Fibroblast of upper back skin (primary cell): ENCODE measurements at regions not wholly inside any gene's neighbourhood (a gene's known extent, or its start where the extent isn't known, plus 50 kb on each side); places are given as distances from the start of the nearest gene placed in this dataset.

ENCODE experiments used
- DNase-seq: peaks from one replicate; pipeline ENCODE4 v3.0.0-alpha.2; 2013

DNA sequence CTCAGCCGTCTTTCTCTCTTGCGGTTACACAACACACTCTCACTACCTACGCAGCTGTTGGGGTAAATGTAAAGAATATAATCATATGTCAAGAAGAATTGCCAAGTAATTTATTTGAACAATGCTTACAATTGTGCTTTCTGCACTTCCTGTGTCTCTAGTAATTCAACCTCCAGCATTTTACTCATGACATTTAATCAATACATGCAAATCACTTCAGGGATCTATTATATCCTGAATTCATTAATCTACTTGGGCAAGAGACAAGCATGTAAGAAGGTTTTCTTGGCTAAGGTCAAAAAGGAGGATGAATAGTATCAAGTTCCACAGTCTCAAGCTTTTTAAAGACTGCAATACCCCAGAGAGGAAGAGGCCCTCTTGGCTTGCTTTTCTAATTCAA is 562.9 kb upstream of the ADARB2 start:
- DNase-seq = no peak

DNA sequence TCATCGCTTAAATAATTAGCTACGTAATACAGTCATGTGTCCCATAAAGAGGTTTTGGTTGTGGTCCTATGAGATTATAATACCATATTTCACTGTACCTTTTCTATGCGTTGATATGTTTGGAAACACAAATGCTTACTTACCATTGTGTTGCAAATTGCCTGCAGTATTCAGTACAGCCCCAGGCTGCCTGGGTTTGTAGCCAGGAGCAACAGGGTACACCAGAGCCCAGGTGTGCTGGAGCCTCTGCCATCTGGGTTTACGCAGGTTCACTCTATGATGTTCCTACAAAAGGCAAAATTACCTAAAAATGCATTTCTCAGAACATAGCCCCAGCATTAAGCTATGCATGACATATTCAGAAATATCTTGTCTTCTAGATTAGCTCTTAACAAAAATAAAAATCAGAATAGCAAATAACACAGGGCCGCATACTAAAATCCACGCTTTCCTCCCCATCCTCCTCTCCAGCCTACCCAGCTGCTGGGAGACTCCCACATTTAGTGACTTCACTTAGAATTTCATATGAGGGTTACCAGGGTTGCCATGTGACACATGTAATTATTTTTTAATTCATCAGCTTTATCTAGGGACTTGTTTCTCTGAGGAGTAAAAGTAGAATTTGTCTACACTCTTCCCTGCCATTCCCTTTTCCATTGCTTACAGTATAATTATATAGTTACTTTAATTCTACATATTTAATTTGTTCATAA is 559.0 kb upstream of the ADARB2 start:
- DNase-seq = no peak

DNA sequence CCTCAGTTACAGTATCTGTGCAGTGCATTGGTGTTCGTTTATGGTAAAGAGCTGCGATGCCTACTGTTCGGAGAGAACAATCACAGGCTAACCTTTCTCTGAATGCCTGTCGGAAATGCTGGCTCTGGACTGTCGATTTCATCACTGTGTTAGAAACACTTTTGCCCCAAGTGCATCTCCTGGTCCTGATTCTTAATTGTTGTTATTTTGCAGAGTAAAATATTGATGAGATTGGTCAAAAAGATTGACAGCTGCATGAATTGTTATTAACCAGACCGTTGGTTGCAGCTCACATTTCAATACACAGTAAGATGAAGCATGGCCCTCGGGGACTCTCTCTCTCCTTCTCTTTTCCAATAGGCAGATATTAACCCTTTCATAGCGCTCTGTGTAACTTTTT is 557.4 kb upstream of the ADARB2 start:
- no peak for DNase-seq

DNA sequence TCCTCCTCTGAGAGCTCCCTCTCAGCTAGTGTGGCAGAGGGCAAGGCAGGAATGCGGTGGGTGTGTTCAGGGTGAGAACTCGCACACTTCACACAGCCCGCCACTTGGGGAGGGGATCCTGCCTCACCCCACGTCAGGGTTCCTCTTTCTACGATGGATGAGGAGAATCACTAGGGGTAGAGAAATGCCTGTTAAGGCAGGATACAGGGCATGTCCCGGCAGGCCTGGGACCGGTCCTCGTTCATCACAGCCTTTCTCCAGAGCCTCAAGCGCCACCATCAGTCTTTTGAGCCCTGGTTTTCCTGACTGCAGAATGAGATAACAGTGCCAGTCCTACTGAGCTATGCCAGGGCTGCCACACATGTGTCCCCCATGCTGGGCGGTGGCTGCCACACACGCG is 546.7 kb upstream of the ADARB2 start:
- DNase-seq = no peak

DNA sequence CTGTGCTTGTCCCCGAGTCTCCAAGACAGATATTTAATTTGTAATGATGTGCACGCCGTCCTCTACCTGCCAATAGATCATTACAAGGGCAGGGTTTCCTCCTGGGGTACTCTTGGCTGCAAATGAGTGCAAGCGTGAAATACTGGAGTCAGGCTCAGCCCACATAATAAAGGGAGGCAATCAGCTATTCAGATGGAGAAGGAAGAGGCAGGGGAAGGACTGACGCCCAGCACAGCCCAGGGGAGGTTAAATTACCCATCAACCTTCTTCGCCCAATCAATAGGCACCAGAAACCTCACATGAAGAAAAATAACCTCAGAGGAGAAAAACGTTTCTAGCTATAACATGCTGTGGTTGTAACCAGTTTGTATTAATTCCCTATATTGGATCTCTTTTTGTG is 544.9 kb upstream of the ADARB2 start:
- no peak for DNase-seq

DNA sequence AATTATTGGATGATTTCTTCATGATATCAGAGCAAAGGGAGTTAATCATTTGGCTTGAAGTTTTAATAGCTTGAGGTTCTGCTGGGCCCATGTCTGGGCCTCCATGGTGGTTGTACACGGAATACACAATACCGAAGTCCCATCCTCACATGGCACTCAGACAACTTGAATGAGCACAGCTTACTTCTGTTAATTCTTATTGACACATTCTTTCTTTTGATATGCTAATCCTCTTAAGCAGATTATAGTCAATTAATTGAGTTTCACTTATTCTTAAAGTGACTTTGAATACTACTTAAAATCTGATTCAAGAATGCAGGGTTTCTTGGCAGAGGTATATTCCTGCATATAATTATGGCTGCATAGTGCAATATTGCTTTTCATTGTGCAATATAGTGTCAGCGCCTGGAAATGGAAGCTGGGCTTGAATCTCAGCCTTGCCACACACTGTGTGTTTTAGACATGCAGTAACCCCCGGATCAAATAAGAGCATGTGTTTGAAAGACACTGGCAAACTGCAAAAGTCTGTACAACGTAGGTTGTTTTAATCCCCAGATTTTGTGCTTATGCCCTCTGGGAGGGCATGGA is 543.5 kb upstream of the ADARB2 start:
- DNase-seq = no peak

DNA sequence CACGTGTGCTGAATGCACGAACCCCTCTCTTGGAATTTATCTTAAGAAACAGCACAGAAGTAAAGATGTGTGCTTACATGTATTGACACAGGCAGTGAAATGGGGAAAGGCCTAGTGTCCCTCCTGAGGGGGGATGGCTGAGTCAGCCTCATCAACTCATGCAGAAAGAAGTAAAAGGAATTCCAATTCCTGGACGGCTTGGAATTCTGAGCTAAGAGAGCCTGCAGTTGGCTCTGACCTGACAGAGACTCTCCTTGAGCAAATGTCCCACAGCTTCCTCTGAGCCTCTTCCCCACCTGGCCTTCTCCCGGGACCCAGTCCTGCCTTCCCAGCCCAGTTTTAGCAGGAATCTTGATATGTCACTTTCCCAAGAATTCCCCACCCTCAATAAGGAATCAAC is 542.4 kb upstream of the ADARB2 start:
- no peak for DNase-seq

DNA sequence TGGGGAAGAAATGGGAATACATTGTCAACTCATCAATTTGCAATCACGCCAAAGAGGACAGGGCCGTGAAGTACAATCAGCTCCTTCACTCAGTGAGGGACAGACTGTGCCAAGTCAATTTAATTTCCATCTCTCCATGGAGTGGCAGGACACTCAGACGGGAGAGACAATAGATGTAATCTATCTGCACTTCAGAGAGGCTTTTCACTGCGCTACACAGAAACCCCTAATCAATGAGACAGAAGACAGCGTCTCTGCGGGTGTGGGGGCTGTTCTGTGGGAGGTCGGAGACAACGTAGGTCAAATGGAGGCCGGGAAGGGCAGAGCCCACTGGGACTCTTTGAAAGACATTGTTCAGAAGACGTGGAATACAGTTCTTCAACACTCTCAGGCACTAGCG is 541.0 kb upstream of the ADARB2 start:
- DNase-seq = no peak

DNA sequence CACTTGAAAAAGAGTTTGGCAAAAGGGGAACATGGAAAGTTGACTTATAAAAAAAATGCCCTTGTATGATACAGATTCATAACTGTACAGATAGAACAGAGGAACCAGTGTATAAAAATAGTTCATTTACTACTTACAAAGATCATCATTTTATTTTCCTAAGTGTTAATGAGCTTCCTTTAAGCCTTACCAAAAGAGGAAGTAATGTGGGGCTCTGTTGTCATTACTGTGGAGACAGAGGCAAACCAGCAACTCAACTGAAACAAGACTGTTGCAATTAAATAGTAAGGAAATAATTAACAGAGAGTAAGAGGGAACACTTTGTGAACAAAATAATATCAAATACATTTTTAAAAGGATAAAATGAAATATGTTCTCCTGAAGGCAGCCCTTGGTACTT is 526.2 kb upstream of the ADARB2 start:
- no peak for DNase-seq

DNA sequence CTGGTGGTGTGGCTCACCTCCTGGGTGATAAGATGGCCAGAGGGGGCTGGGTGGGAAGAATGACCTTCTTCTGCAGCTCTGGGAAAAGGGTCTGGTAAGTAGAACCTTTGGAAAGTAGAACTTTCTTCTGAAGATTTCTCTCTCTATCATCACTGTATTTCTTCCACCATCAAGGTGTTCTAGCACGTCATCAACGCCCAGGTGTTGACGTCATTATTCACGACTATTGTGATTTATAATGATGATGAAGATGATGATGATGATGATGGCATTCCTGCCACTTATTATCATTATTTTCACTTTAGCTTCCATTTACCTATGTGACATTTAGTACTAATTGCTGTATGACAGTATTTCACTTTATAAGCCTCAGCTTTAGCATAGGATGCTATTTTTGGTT is 525.6 kb upstream of the ADARB2 start:
- DNase-seq = no peak

DNA sequence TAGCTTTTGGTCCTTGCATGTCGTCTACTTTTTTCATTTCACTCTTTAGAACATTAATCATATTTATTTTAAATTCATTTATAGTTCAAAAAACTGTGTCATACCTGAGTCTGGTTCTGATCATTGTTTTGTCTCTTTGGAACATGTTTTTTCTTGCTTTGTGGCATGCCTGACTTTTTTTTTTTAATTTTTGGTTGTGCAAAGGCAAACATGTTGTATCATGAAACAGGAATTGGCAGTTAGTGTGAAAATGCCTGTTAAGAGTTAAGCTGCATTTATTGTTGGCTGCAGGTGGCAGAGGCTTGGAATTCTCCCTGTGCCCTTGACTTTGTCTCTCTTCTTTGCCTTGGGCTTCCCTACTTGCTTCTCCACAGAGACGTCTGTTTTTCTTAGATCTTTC is 525.0 kb upstream of the ADARB2 start:
- DNase-seq = no peak

DNA sequence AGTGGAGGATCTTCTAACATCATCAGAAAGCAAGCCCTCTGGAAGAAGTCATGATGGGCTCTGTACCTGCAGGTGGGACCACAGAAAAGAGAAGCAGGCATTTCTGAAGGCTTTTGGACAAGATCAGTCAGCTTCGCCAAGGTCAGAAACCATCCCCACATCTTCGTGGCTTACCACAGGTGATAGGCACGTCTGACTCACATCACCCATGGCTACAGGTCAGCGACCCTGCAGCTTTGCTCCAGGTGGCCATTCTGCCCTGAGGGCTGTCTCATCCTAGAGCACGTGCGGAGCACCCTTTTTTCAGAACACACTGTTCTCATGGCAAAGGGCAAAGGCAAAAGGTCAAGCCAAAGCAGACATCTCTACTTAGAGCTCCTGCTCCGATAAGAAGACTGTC is 518.9 kb upstream of the ADARB2 start:
- DNase-seq = no peak

DNA sequence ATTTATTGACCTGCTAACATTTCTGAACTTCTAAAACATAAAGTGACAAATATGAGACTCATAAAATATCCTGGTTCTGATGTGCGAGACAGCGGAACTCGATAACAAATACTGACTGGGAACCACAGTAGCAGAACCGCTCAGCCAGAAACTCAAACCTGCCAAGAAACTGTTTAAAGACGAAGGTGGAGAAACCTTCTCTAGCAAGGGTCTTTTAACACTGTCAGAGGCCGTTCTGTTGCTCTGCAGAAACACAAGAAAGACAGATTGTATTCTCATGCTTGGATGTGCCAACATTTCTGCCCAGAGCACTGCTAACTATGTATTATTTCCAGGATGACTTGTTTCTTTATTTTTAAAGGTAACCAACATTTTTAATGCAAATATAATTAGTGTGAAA is 514.8 kb upstream of the ADARB2 start:
- DNase-seq = no peak

DNA sequence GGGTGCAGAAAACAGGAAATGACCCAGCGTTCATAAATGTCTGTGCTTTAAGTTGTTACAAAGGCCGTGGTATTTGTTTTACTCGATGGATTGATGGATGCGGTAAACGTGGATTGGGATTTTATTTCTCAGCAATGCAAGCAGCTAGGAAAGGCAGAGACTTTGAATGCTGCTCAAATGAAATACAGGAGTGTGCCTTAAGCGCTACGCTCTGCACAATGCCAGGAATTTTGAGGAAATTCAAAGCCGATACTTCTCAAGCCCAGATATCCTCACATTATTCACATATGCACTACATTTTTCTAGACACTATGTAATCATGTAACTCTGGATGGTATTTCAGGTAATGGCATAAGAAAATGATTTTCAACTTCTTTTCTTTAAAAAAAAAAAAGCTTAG is 514.3 kb upstream of the ADARB2 start:
- DNase-seq = no peak

DNA sequence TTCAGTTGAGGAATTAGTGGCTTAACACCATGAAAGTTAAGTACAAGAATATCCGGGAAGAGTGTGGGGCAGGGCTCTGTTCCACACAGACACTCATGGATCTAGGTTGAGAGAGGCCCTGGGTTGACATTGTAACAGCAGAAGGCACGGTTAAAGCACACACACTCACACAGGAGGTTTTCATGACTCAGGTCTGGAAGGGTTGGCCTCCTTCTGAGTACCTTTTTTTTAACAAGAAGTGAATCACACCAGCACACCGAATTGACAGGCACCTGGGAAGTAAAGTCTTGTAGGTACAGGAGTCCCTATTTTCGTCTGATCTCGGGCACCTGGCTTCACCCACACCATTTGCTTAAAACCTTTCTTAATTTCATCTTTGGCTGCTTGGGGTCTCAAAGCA is 509.4 kb upstream of the ADARB2 start:
- no peak for DNase-seq

DNA sequence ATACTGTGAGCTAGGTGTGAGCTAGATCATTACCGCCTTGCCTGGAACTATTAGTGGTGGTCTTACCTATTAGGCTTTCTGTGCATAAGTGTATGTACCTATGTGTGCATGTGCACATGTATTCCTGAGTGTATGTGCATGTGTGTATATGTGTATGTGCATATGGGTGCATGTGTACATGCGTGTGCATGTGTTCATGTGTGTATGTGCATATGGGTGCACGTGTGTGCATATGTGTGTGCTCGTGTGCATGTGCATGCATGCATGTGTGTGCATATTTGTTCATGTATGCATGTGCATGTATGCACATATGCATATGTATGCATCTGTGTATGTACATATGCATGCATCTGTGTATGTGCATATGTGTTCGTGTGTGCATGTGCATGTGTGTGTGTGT is 508.3 kb upstream of the ADARB2 start:
- DNase-seq = no peak

DNA sequence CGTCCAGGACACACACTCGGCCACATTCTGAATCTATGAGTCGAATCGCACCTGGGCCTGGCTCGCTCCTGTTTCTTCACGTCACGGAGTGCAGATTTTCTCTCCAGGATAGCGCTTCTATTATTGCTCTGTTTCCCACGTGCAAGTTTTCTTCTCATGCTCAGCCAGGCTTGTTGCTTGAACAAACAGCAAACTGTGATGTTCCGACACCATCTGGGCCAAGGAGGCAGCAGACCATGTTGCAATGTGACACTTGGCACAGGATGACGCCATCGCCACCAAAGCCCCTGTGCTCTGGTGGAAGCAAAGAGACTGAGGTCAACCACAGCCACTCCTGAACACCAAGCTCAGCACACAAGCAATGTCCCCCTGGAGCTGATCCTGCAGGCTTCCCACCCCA is 507.1 kb upstream of the ADARB2 start:
- DNase-seq = no peak

DNA sequence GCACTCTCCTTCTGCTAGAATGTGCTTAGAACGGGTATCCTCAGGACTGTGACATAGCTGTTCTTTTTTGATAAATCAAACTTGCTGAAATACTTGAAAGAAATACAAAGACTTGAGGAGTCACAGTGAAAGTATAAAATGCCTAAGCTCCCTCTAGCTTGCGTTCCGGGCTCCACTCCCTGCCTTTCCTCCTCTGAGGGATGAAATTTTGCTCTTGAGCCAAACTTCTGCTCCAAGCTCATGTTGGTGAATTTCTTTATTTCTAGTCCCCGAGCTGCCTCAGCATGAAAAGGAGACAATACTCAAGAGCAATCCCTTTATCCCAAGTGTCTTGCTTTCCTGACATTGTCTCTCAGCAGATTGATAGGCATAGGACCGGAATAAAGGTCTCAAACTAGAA is 499.6 kb upstream of the ADARB2 start:
- DNase-seq = no peak

DNA sequence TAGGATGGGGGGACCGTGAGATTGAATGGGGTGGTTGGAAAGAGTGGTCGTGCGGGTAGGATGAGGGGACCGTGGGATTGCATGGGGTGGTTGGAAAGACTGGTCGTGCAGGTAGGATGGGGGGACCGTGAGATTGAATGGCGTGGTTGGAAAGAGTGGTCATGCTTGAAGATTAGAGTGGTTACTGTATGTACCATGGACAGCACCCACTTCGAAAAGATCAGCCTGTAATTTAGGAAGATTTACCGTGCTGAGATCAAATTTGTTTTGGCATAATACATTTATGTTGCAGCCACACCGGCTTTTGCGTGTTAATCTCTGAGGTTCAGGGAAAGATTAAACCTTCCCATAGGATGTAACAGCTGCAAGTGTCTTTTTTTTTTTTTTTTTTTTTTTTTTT is 495.2 kb upstream of the ADARB2 start:
- DNase-seq = no peak

DNA sequence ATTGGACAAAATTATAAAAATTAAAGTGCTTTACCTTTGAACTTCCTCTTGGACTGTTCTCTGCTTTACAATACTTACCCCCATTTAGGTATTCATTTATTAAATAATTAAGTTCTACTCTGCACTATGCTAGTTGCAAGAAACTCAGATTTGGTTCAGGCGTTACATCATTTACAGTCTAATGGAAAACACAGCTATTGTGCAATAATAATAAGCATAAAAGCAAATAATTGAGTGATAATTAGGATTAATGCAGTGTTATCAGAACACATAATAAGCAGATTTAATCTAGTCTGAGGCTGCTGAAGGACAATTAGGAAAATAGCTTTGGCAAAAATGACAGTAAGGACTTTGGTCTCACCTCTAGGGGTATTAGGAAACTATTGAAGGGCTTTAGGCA is 493.2 kb upstream of the ADARB2 start:
- DNase-seq = no peak

DNA sequence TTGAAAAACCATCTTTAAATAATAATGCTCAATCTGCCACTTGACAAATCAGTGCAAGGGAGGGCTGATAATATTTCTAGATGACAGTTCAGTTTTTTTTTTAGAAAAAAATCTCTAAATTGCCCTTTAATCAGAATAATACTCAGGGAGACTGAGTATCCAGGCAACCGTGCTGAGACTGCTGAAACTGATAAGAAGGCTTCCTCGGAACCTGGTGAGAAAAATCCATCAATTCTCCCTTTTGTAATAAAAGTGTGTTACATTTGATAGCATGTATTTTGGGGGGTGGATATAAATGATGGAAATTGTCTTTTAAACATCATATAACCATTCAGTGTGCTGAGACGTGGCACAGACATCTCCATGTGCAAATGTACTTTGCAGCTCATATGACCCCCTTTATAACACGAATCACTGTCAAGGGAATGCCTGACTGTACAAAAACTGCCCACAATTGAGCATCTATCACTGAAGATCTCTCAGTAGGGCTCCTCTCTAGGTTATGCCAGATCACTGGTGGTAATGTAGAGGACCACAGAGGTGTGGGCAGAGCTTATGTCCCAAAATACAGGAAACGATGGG is 491.1 kb upstream of the ADARB2 start:
- DNase-seq = no peak

DNA sequence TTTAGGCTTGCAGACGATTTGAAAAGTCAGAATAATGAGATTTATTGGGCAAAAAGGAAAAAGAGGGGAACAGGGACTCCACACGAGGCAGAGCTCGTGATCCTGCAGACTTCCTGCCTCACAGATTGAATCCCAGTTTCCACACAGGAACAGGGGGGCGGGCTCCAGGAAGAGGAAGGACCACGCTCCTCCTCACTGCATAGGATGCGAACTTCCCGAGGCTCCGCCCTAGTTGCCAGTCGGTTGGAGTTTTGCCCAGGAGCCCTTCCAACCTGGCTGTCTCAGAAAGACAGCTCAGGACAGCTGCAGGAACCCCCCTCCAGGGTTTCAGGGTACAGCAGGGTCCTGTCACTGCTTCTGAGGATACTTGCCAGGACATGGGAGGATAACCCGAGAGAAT is 488.3 kb upstream of the ADARB2 start:
- no peak for DNase-seq

DNA sequence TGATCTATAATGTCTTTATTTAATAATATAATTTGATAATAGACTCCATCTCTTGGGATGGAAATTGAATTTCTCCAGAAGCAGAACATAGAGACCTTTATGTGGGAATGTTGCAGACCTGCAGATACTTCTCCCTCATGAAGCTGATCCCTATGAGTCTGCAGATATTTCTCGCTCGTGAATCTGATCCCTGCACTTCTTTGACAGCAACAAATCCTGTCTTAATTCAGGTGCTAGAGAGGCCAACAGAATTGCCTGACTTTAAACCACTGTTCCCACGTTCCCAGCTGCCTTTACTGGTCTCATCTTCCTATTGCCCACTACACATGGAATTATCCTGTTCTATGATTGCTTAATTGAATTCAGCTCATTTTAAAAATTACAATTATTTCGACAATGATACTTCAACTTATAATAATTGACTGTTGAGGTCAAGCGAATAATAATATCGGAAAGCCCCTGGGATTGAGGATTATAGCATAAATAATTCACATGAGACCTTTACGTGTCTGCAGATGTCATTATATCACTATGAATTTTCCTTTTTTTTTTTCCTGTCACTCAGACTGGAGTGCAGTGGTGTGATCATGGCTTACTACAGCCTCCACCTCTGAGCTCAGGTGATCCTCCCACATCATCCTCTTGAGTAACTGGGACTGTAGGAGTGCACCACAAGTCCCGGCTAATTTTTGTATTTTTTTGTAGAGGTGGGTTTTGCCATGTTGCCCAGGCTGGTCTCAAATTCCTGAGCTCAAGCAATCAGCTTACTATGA is 486.4 kb upstream of the ADARB2 start:
- DNase-seq = no peak

DNA sequence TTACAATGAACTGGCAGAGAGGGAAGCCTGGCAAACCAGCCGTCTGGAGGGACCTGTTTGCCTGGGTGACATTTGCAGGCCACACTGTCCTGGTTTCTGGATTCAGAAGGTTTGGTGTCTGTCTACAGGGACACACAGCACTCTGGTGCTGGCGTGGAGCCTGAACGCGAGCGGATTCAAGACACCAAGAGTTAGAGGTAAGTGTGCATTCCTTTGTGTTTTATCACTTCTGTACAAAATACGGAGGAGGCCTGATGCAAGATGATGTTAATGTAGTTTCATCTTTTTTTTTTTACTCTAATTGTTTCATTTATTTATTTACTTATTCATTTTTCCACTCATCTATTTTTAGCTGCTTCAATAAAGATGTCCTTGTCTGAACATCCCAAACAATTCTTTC is 485.3 kb upstream of the ADARB2 start:
- DNase-seq = peak; percentile 6
